NB4 (cell line): ENCODE measurements at regions not wholly inside any gene's neighbourhood (a gene's known extent, or its start where the extent isn't known, plus 50 kb on each side); places are given as distances from the start of the nearest gene placed in this dataset.

Experiments used
- DNase-seq: peaks from one replicate; pipeline ENCODE4 v3.0.0; 2010; ENCODE audit warnings: low read depth
- H3K4me3 ChIP-seq: one replicate; pipeline ENCODE4 v1.5.1; 2011; ENCODE audit warnings: mild to moderate bottlenecking, low read depth, low read length, moderate library complexity
- MYC ChIP-seq: IDR thresholded peaks from 2 replicates; pipeline ENCODE4 v1.6.1; 2011; ENCODE audit warnings: low read depth, low read length
- POLR2A ChIP-seq: IDR thresholded peaks from 2 replicates; pipeline ENCODE4 v1.6.1; 2011; ENCODE audit warnings: mild to moderate bottlenecking; ENCODE audit not compliant: insufficient read length; ENCODE audit errors: extremely low read depth
- TF ChIP-seq, protein P1 (sequence below): IDR thresholded peaks from 2 replicates; pipeline ENCODE4 v1.6.1; 2011; ENCODE audit warnings: low read depth, low read length
- TF ChIP-seq, protein P2 (sequence below): IDR thresholded peaks from one replicate; pipeline ENCODE4 v1.5.1; 2012; ENCODE audit warnings: low read depth, low read length

DNA sequence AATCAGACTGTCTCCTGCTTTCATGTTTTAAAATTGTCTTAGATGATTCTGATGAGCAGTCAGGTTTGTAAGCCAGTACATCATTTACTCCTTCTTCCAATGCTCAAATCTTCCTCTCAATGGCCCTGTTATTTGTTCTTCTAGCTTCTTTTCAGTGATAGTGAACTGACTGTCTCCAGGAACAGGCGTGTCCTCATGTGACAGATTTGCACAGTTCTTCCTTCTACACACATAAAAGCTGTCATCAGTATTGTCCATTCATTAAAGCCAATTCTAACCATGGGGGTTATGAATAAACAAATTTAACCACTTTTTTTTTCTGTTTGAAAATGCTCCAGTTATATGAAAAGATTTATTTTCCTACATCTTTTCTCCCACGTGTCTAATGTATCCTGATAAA is 308.7 kb upstream of the SORCS1 start:
- no peak overlapping the region for H3K4me3 ChIP-seq
- DNase-seq: no peak
- TF ChIP-seq MYC (no peak), POLR2A (no peak)
- TF ChIP-seq, protein P1, sequence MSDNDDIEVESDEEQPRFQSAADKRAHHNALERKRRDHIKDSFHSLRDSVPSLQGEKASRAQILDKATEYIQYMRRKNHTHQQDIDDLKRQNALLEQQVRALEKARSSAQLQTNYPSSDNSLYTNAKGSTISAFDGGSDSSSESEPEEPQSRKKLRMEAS: no peak
- TF ChIP-seq, protein P2, sequence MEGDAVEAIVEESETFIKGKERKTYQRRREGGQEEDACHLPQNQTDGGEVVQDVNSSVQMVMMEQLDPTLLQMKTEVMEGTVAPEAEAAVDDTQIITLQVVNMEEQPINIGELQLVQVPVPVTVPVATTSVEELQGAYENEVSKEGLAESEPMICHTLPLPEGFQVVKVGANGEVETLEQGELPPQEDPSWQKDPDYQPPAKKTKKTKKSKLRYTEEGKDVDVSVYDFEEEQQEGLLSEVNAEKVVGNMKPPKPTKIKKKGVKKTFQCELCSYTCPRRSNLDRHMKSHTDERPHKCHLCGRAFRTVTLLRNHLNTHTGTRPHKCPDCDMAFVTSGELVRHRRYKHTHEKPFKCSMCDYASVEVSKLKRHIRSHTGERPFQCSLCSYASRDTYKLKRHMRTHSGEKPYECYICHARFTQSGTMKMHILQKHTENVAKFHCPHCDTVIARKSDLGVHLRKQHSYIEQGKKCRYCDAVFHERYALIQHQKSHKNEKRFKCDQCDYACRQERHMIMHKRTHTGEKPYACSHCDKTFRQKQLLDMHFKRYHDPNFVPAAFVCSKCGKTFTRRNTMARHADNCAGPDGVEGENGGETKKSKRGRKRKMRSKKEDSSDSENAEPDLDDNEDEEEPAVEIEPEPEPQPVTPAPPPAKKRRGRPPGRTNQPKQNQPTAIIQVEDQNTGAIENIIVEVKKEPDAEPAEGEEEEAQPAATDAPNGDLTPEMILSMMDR: no peak

DNA sequence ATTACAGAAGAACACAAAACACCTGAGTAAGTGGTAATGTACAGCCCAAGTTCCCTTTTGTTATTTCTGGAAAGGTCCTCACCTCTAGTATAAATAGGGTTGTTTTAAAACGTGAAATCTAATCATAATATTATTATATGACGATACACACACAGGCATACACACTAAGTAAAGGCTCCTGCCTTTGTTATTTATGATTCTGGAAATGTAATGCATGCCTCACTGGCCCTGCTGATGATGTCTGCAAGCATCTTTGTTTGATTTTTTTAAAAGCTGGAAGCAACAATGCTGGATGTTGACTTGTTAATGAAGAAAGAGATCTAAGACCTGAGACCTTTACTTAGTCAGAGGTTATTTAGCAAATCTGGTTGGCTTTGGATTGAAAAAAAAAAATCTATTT is 307.4 kb upstream of the SORCS1 start:
- no peak for DNase-seq
- H3K4me3 ChIP-seq: no peak overlapping the region
- TF ChIP-seq POLR2A (no peak), MYC (no peak)
- TF ChIP-seq, protein P2: no peak
- TF ChIP-seq, protein P1: no peak

DNA sequence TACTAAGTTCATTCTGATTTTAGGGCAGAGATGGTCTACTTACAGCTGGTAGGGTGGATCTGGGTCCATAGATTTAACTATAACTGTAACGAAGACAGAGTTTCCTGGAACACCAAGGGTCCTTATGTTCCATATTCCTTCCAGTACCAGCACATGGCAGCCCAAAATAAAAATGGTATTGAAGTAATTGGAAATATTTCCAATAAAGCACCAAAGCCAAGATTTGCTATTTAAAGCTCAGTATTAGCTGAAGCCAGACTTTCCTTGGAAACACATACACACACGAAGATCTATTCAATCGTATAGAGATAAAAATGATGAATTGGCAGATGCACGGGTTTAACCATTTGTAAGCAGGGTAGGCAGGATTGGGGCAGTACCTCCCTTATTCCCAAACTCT is 289.1 kb upstream of the SORCS1 start:
- DNase-seq: no peak
- H3K4me3 ChIP-seq: no peak overlapping the region
- TF ChIP-seq POLR2A (no peak), MYC (no peak)
- TF ChIP-seq, protein P2: no peak
- TF ChIP-seq, protein P1: no peak

DNA sequence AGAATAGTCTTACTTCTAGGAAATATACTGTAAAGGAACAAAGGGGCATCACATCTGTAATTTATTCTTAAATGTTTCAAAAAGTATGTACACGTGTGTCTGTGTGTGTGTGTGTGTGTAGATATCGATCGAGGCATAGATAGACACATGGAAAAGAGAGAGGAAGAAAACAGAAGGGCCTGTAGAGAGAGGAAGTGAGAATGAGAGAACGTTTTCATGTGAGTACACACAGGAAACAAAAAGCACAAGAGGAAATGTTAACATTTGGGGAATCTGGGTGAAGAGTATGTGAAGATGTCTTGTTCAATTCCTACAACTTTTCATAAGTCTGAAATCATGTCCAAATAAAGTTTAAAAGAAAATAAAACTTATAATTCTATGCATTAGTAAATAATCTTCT is 286.5 kb upstream of the SORCS1 start:
- H3K4me3 ChIP-seq: no peak overlapping the region
- DNase-seq: no peak
- TF ChIP-seq, protein P1: no peak
- TF ChIP-seq MYC: no peak
- TF ChIP-seq, protein P2: no peak

DNA sequence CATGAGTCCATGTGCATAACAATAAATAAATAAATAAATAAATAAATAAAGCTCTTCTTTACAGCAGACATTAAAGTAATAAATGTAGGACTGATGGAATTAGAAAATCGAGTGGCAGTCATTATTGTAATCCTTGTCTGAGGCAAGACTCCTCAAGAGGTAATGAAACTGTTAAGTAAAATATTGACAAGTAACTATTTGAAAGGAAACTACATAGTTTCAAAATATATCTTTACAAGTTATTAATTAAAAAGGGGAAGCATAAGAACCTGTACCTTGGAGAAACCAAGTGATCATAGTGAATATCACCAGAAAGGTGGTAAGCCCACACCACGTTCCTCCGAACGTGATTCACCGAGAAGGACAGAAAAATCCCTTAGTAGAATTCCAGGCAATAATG is 285.6 kb upstream of the SORCS1 start:
- TF ChIP-seq, protein P1: no peak
- TF ChIP-seq MYC: no peak
- TF ChIP-seq, protein P2: no peak
- H3K4me3 ChIP-seq: no peak overlapping the region
- DNase-seq: no peak

DNA sequence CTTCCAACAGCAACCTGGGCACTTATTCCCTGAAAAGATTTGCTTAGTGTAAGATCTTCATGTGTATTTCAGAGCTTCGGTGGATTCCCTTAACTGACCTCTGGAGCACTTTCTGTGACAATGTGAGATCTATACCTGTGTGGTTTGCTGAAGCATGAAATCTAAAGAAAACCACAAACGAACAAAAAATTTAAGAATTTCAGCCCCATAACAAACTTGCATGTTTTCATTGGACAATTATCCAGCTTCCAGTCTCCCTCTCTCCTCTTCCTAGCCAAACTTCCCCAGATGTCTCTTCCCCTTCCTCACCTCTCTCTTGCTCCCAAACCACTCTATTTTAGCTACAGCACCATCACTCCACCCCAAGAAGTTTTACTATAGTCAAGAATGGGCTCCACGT is 279.9 kb upstream of the SORCS1 start:
- DNase-seq: no peak
- no peak for TF ChIP-seq MYC
- TF ChIP-seq, protein P2: no peak
- TF ChIP-seq, protein P1: no peak
- no peak for TF ChIP-seq POLR2A
- H3K4me3 ChIP-seq: no peak overlapping the region
